Astrocyte (in vitro differentiated cells and primary cell): ENCODE measurements at regions not wholly inside any gene's neighbourhood (a gene's known extent, or its start where the extent isn't known, plus 50 kb on each side); places are given as distances from the start of the nearest gene placed in this dataset.

Source experiments
- DNase-seq: peaks from one replicate; pipeline ENCODE4 v3.0.0-alpha.2; 2010; ENCODE audit warnings: low read depth
- FAIRE-seq: peaks from 2 replicates; lab custom pipeline; 2011; peaks lifted over from hg19 to GRCh38; lab: Jason Lieb, UNC
- H2AFZ ChIP-seq: 2 replicates; pipeline ENCODE4 v1.6.0; 2012; ENCODE audit warnings: low read depth, low read length, inconsistent platforms
- H3K27ac ChIP-seq: 2 replicates; pipeline ENCODE4 v1.5.1; 2011; ENCODE audit warnings: low read depth, low read length, inconsistent platforms
- H3K27me3 ChIP-seq: 2 replicates; pipeline ENCODE4 v1.6.0; 2011; ENCODE audit warnings: low read length, inconsistent platforms; ENCODE audit not compliant: insufficient read depth
- H3K36me3 ChIP-seq: 2 replicates; pipeline ENCODE4 v1.5.1; 2011; ENCODE audit warnings: low read length, inconsistent platforms; ENCODE audit not compliant: insufficient read depth
- H3K4me1 ChIP-seq: 2 replicates; pipeline ENCODE4 v1.5.1; 2011; ENCODE audit warnings: low read length, inconsistent platforms; ENCODE audit not compliant: insufficient read depth
- H3K4me2 ChIP-seq: 2 replicates; pipeline ENCODE4 v1.6.0; 2012; ENCODE audit warnings: low read length, inconsistent platforms
- H3K4me3 ChIP-seq: 2 replicates; pipeline ENCODE4 v1.5.1; 2011; ENCODE audit warnings: low read depth, mild to moderate bottlenecking, low read length, inconsistent platforms; ENCODE audit not compliant: insufficient read depth
- H3K79me2 ChIP-seq: 2 replicates; pipeline ENCODE4 v1.6.0; 2012; ENCODE audit warnings: mild to moderate bottlenecking, low read length, inconsistent platforms; ENCODE audit not compliant: insufficient read depth
- H3K9ac ChIP-seq: 2 replicates; pipeline ENCODE4 v1.6.0; 2012; ENCODE audit warnings: mild to moderate bottlenecking, low read length, inconsistent platforms
- H3K9me3 ChIP-seq: 2 replicates; pipeline ENCODE4 v1.5.1; 2012; ENCODE audit warnings: low read depth, mild to moderate bottlenecking, low read length, inconsistent platforms; ENCODE audit not compliant: insufficient read depth
- H4K20me1 ChIP-seq: 2 replicates; pipeline ENCODE4 v1.6.0; 2012; ENCODE audit warnings: low read length, inconsistent platforms; ENCODE audit not compliant: insufficient read depth
- H3K27ac Mint-ChIP-seq: one replicate; pipeline ENCODE4 v1.8.0; 2021; ENCODE audit warnings: mild to moderate bottlenecking, mixed read lengths; ENCODE audit not compliant: unreplicated experiment
- H3K27me3 Mint-ChIP-seq: one replicate; pipeline ENCODE4 v1.8.0; 2021; ENCODE audit warnings: low read depth, mixed read lengths; ENCODE audit not compliant: unreplicated experiment
- H3K36me3 Mint-ChIP-seq: one replicate; pipeline ENCODE4 v1.8.0; 2021; ENCODE audit warnings: low read depth, mixed read lengths; ENCODE audit not compliant: unreplicated experiment
- H3K4me1 Mint-ChIP-seq: one replicate; pipeline ENCODE4 v1.8.0; 2021; ENCODE audit warnings: low read depth, mixed read lengths; ENCODE audit not compliant: unreplicated experiment
- H3K4me3 Mint-ChIP-seq: one replicate; pipeline ENCODE4 v1.8.0; 2021; ENCODE audit warnings: mild to moderate bottlenecking, moderate library complexity, mixed read lengths; ENCODE audit not compliant: unreplicated experiment
- H3K9me3 Mint-ChIP-seq: one replicate; pipeline ENCODE4 v1.8.0; 2021; ENCODE audit warnings: mild to moderate bottlenecking, mixed read lengths; ENCODE audit not compliant: unreplicated experiment
- EZH2 ChIP-seq: IDR thresholded peaks from 2 replicates; pipeline ENCODE4 v1.6.1; 2012; ENCODE audit warnings: mild to moderate bottlenecking, low read length, inconsistent platforms; ENCODE audit not compliant: insufficient read depth
- TF ChIP-seq, protein P1 (sequence below): IDR thresholded peaks from 2 replicates; pipeline ENCODE4 v1.5.1; 2011; ENCODE audit warnings: low read depth, mild to moderate bottlenecking, inconsistent platforms, low read length, moderate library complexity; ENCODE audit not compliant: insufficient read depth

DNA sequence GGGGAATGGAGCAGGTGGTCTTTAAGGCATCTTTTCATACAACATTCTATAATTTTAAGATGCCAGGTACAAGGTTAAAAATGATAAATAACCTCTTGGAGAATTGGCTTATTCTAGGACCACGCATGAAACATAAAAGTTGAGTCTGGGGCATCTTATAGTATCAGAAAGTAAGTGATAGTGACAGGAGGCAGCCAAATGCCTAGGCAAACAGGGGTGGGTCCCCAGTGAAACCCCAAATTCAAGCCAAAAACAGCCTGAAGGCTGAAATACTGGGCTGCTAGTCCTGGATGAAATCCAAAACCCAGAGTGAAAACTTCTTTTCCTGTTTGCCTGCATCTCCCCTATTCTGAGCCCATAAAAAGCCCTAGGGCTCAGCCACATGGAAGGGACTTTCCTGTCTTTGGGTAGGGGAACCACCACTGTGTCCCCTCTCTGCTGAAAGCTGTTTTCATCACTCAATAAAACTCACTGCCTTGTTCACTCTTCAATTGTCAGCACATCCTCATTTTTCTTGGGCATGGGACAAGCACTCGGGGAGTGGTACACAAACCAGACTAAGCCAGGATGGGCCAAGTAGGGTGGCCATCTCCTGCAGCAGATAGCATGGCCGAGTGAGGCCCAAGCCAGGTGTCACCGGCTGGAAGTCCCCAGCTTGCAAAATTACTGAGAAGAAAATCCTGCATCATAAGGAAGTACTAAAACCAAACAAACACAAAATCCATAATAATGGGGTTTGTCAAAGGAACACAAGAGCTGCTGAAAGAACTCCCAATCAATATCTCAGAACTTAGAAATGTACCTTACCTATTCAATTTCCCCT, 241.6 kb upstream of the GALNT17 start:
- Histone ChIP-seq H3K27ac (no peak overlapping the region), H3K4me3 (no peak overlapping the region), H4K20me1 (no peaks in the 10 kb centered on the region), H2AFZ (no peak overlapping the region), H3K27me3 (no peaks in the 10 kb centered on the region), H3K9me3 (no peaks in the 10 kb centered on the region), H3K4me2 (no peak overlapping the region), H3K36me3 (no peaks in the 10 kb centered on the region), H3K9ac (no peak overlapping the region), H3K4me1 (no peaks in the 10 kb centered on the region), H3K79me2 (no peaks in the 10 kb centered on the region)
- Mint-ChIP-seq H3K27ac (no peak overlapping the region), H3K27me3 (peaks cover 8% of the 10 kb centered on the region), H3K36me3 (no peaks in the 10 kb centered on the region), H3K4me1 (no peaks in the 10 kb centered on the region), H3K9me3 (peaks cover 5% of the 10 kb centered on the region), H3K4me3 (no peak overlapping the region)
- DNase-seq (no peak), FAIRE-seq (no peak)
- no peak for TF ChIP-seq EZH2
- TF ChIP-seq, protein P1, sequence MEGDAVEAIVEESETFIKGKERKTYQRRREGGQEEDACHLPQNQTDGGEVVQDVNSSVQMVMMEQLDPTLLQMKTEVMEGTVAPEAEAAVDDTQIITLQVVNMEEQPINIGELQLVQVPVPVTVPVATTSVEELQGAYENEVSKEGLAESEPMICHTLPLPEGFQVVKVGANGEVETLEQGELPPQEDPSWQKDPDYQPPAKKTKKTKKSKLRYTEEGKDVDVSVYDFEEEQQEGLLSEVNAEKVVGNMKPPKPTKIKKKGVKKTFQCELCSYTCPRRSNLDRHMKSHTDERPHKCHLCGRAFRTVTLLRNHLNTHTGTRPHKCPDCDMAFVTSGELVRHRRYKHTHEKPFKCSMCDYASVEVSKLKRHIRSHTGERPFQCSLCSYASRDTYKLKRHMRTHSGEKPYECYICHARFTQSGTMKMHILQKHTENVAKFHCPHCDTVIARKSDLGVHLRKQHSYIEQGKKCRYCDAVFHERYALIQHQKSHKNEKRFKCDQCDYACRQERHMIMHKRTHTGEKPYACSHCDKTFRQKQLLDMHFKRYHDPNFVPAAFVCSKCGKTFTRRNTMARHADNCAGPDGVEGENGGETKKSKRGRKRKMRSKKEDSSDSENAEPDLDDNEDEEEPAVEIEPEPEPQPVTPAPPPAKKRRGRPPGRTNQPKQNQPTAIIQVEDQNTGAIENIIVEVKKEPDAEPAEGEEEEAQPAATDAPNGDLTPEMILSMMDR, result no peak

DNA sequence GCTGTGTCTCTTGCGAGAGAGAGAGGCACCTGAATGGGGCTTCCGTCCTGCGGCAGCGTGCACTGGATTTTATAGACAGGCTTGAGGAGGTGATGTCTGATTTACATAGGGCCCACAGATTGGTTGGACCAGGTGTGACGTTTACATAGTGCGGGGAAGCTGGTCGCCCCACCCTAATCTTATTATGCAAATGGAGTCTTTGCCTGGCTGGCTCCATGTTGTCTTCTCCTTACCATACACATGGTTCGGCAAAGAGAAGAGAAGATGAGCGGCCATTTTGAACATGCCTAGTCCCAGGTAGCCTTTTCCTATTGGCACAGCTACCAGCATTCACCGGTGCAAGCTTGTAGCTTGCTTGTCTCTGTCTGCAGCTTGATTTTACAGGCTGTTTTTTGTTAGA, 238.5 kb upstream of the GALNT17 start:
- no peaks in the 10 kb centered on the region for H3K36me3 ChIP-seq
- no peak for TF ChIP-seq EZH2
- TF ChIP-seq, protein P1, result no peak
- no peak for FAIRE-seq
- no peaks in the 10 kb centered on the region for H3K4me1 ChIP-seq
- no peak overlapping the region for H3K9ac ChIP-seq
- H4K20me1 ChIP-seq, result no peaks in the 10 kb centered on the region
- Mint-ChIP-seq H3K9me3 (peaks cover 3% of the 10 kb centered on the region), H3K27me3 (peaks cover 8% of the 10 kb centered on the region), H3K4me3 (no peak overlapping the region), H3K4me1 (no peaks in the 10 kb centered on the region), H3K27ac (no peak overlapping the region), H3K36me3 (no peaks in the 10 kb centered on the region)
- no peak overlapping the region for H3K27ac ChIP-seq
- no peaks in the 10 kb centered on the region for H3K9me3 ChIP-seq
- H3K4me3 ChIP-seq, result no peak overlapping the region
- no peak for DNase-seq
- no peaks in the 10 kb centered on the region for H3K79me2 ChIP-seq
- no peak overlapping the region for H2AFZ ChIP-seq
- H3K4me2 ChIP-seq, result no peak overlapping the region
- H3K27me3 ChIP-seq, result no peaks in the 10 kb centered on the region
